Heart left ventricle (tissue), 13 donors: ENCODE measurements at regions not wholly inside any gene's neighbourhood (a gene's known extent, or its start where the extent isn't known, plus 50 kb on each side); places are given as distances from the start of the nearest gene placed in this dataset.

Source experiments
- POLR2A ChIP-seq, 2 donors: fragments of 450-650 bp; IDR thresholded peaks; one replicate each; pipeline ENCODE4 v1.6.1; 2017; ENCODE audit warnings: antibody characterized with exemption in 2 of 2, mild to moderate bottlenecking in 2 of 2, moderate library complexity in 2 of 2
- TF ChIP-seq, protein P1 (sequence below), 12 donors: fragments of 200-600 bp; sonication (generic) in 4 of 12; IDR thresholded peaks; one replicate each; pipeline versions ENCODE4 v1.5.0 to v1.8.0; 2018 to 2022; ENCODE audit warnings: antibody characterized with exemption in 12 of 12, mild to moderate bottlenecking in 5 of 12
- donor health status: ischemic (EF 13 %, LVEDD 7.1; RV severe dilation, severe dysfunction).
- donor health status: DM: no; HTN: yes; CAD: no.
- donor health status: DM: no; HTN: no; CAD: no.
- donor health status: ischemic (EF 25% LVEDD 6.9; RV normal size, moderate dysfunction).
- donor health status: ischemic (EF 25% LVEDD 5.7; RV mildly dilated, moderate dysfunction).
- donor health status: ischemic (EF 35%, LVEDD 5.7; RV mildly dilated, moderate dysfunction).
- donor health status: nonischemic (EF 11% LVEDD 7.7; RV severe dilation, severe dysfunction).
- donor health status: DM: yes; HTN: yes; CAD: no.
- donor health status: PGD.
- donor health status: ischemic (EF 29% LVEDD 5.4; RV normal size, mild dysfunction).
- donor health status: nonischemic (EF 23%, LVEDD 6.1; RV moderate dilation, normal function).

- TF ChIP-seq, protein P1, sequence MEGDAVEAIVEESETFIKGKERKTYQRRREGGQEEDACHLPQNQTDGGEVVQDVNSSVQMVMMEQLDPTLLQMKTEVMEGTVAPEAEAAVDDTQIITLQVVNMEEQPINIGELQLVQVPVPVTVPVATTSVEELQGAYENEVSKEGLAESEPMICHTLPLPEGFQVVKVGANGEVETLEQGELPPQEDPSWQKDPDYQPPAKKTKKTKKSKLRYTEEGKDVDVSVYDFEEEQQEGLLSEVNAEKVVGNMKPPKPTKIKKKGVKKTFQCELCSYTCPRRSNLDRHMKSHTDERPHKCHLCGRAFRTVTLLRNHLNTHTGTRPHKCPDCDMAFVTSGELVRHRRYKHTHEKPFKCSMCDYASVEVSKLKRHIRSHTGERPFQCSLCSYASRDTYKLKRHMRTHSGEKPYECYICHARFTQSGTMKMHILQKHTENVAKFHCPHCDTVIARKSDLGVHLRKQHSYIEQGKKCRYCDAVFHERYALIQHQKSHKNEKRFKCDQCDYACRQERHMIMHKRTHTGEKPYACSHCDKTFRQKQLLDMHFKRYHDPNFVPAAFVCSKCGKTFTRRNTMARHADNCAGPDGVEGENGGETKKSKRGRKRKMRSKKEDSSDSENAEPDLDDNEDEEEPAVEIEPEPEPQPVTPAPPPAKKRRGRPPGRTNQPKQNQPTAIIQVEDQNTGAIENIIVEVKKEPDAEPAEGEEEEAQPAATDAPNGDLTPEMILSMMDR (IDR thresholded peaks at IDR 0.05), result no peak
- no peak for TF ChIP-seq POLR2A (IDR thresholded peaks at IDR 0.05)
Observed at GRCh38 chr2:4336864-4337263, 633.5 kb downstream of the DCDC2C start.
